ENCODE measurements at regions not wholly inside any gene's neighbourhood (a gene's known extent, or its start where the extent isn't known, plus 50 kb on each side); places are given as distances from the start of the nearest gene placed in this dataset.
A peak's percentile ranks its signal among the peaks of the same experiment; 100 is the strongest.

DNA sequence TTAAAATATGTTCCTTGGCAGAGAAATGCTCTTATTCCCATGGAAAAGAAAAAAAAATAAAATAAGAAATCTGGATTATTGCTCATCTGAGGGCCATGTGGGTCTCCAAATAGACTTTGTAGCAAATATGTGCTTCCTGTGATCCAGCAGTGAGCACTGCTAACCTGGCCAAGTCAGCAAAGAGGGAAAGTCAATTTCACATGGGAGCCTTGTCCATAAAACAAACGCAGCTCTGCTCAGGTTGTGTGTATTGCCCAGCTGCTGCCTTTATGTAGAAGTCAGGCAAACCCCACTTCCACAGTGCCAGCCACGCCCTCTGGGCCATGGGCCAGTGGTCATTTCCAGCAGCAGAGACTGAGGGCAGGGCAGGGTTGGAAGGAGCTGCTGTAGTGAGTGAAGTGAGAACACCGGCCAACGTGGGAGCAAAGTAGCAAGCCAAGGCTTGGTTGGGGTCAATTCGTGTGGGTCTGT lies 174.3 kb downstream of the LYPLAL1 start:
- Histone ChIP-seq H3K27ac (ENCODE audit: low read depth, low read length) (no peak overlapping the region), H3K36me3 (ENCODE audit: control insufficient read depth, insufficient read depth, low read length) (no peaks in the 10 kb centered on the region), H3K4me1 (ENCODE audit: control insufficient read depth, insufficient read depth, low read length) (no peaks in the 10 kb centered on the region), H3K4me3 (ENCODE audit: low read length) (peak overlapping the region; percentile 10), H3K27me3 (ENCODE audit: control insufficient read depth, insufficient read depth, low read length) (no peaks in the 10 kb centered on the region), H3K9ac (ENCODE audit: low read length) (no peak overlapping the region)

DNA sequence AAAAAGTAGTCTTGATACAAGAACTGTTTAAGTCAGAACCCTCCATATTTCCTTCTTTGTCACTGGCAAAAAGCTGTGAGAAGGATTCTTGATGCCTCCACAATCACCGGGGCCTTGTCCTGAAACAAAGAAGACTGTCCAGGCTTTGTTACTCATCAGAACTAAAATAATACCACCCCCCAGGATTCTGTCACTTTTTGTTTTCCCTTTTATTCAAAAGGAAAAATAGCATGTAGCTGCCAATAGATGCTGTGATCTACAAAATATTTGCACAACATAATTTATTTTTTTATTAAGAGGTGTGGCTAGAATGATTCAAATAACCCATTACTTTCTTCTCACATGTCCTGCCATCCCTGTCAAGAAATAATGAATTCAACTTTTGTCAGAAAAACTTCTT lies 173.7 kb downstream of the LYPLAL1 start:
- H3K4me3 ChIP-seq (ENCODE audit: low read length), result no peak overlapping the region
- no peaks in the 10 kb centered on the region for H3K4me1 ChIP-seq (ENCODE audit: control insufficient read depth, insufficient read depth, low read length)
- H3K9ac ChIP-seq (ENCODE audit: low read length), result no peak overlapping the region
- no peaks in the 10 kb centered on the region for H3K36me3 ChIP-seq (ENCODE audit: control insufficient read depth, insufficient read depth, low read length)
- no peak overlapping the region for H3K27ac ChIP-seq (ENCODE audit: low read depth, low read length)
- no peaks in the 10 kb centered on the region for H3K27me3 ChIP-seq (ENCODE audit: control insufficient read depth, insufficient read depth, low read length)

- no peak overlapping the region for H3K27ac ChIP-seq (ENCODE audit: low read depth, low read length)
- H3K27me3 ChIP-seq (ENCODE audit: control insufficient read depth, insufficient read depth, low read length), result no peaks in the 10 kb centered on the region
- H3K4me1 ChIP-seq (ENCODE audit: control insufficient read depth, insufficient read depth, low read length), result no peaks in the 10 kb centered on the region
- H3K9ac ChIP-seq (ENCODE audit: low read length), result no peak overlapping the region
- H3K36me3 ChIP-seq (ENCODE audit: control insufficient read depth, insufficient read depth, low read length), result no peaks in the 10 kb centered on the region
- H3K4me3 ChIP-seq (ENCODE audit: low read length), result no peak overlapping the region
These were observed 172.3 kb downstream of the LYPLAL1 start for GRCh38 chr1:219345953-219346352.

- no peaks in the 10 kb centered on the region for H3K27me3 ChIP-seq (ENCODE audit: control insufficient read depth, insufficient read depth, low read length)
- no peaks in the 10 kb centered on the region for H3K4me1 ChIP-seq (ENCODE audit: control insufficient read depth, insufficient read depth, low read length)
- no peak overlapping the region for H3K9ac ChIP-seq (ENCODE audit: low read length)
- no peak overlapping the region for H3K4me3 ChIP-seq (ENCODE audit: low read length)
- H3K27ac ChIP-seq (ENCODE audit: low read depth, low read length), result no peak overlapping the region
- no peaks in the 10 kb centered on the region for H3K36me3 ChIP-seq (ENCODE audit: control insufficient read depth, insufficient read depth, low read length)
These were observed 169.2 kb downstream of the LYPLAL1 start for GRCh38 chr1:219342836-219343235.

DNA sequence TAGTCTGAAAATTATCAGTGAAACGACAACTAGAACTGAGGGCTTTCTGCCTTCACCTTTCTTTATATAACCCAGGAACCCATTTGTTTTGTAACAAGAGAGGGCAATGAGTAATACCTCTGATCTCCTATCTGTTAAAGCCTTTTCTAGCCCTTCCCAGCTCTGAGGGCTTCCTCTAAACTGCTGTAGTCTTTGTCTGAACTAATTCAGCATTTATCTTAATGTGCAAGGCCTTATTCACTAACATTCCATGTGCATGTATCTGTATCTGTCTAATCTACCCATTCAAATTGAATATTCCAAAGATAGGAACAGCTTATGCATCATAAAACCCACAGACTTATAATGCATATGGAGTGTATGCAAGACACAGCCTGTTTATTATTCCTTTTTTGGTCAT lies 167.1 kb downstream of the LYPLAL1 start:
- no peaks in the 10 kb centered on the region for H3K4me1 ChIP-seq (ENCODE audit: control insufficient read depth, insufficient read depth, low read length)
- H3K27me3 ChIP-seq (ENCODE audit: control insufficient read depth, insufficient read depth, low read length), result no peaks in the 10 kb centered on the region
- H3K36me3 ChIP-seq (ENCODE audit: control insufficient read depth, insufficient read depth, low read length), result no peaks in the 10 kb centered on the region
- H3K4me3 ChIP-seq (ENCODE audit: low read length), result no peak overlapping the region
- no peak overlapping the region for H3K9ac ChIP-seq (ENCODE audit: low read length)
- H3K27ac ChIP-seq (ENCODE audit: low read depth, low read length), result no peak overlapping the region

GRCh38 chr1:219339466-219339865 lies 165.8 kb downstream of the LYPLAL1 start:
- H3K4me1 ChIP-seq (ENCODE audit: control insufficient read depth, insufficient read depth, low read length), result no peaks in the 10 kb centered on the region
- no peaks in the 10 kb centered on the region for H3K36me3 ChIP-seq (ENCODE audit: control insufficient read depth, insufficient read depth, low read length)
- H3K4me3 ChIP-seq (ENCODE audit: low read length), result no peak overlapping the region
- no peaks in the 10 kb centered on the region for H3K27me3 ChIP-seq (ENCODE audit: control insufficient read depth, insufficient read depth, low read length)
- no peak overlapping the region for H3K27ac ChIP-seq (ENCODE audit: low read depth, low read length)
- no peak overlapping the region for H3K9ac ChIP-seq (ENCODE audit: low read length)

- H3K36me3 ChIP-seq (ENCODE audit: control insufficient read depth, insufficient read depth, low read length), result no peaks in the 10 kb centered on the region
- H3K4me3 ChIP-seq (ENCODE audit: low read length), result no peak overlapping the region
- H3K27me3 ChIP-seq (ENCODE audit: control insufficient read depth, insufficient read depth, low read length), result no peaks in the 10 kb centered on the region
- H3K4me1 ChIP-seq (ENCODE audit: control insufficient read depth, insufficient read depth, low read length), result no peaks in the 10 kb centered on the region
- no peak overlapping the region for H3K9ac ChIP-seq (ENCODE audit: low read length)
- no peak overlapping the region for H3K27ac ChIP-seq (ENCODE audit: low read depth, low read length)
These were observed 163.9 kb downstream of the LYPLAL1 start for GRCh38 chr1:219337588-219337987.

GRCh38 chr1:219333626-219334025 lies 159.9 kb downstream of the LYPLAL1 start:
- Histone ChIP-seq H3K9ac (ENCODE audit: low read length) (no peak overlapping the region), H3K4me1 (ENCODE audit: control insufficient read depth, insufficient read depth, low read length) (no peaks in the 10 kb centered on the region), H3K27ac (ENCODE audit: low read depth, low read length) (no peak overlapping the region), H3K4me3 (ENCODE audit: low read length) (no peak overlapping the region), H3K36me3 (ENCODE audit: control insufficient read depth, insufficient read depth, low read length) (no peaks in the 10 kb centered on the region), H3K27me3 (ENCODE audit: control insufficient read depth, insufficient read depth, low read length) (no peaks in the 10 kb centered on the region)

GRCh38 chr1:219331424-219331823 lies 157.7 kb downstream of the LYPLAL1 start:
- H3K9ac ChIP-seq (ENCODE audit: low read length), result no peak overlapping the region
- no peaks in the 10 kb centered on the region for H3K36me3 ChIP-seq (ENCODE audit: control insufficient read depth, insufficient read depth, low read length)
- H3K4me3 ChIP-seq (ENCODE audit: low read length), result no peak overlapping the region
- no peaks in the 10 kb centered on the region for H3K27me3 ChIP-seq (ENCODE audit: control insufficient read depth, insufficient read depth, low read length)
- H3K4me1 ChIP-seq (ENCODE audit: control insufficient read depth, insufficient read depth, low read length), result no peaks in the 10 kb centered on the region
- no peak overlapping the region for H3K27ac ChIP-seq (ENCODE audit: low read depth, low read length)

DNA sequence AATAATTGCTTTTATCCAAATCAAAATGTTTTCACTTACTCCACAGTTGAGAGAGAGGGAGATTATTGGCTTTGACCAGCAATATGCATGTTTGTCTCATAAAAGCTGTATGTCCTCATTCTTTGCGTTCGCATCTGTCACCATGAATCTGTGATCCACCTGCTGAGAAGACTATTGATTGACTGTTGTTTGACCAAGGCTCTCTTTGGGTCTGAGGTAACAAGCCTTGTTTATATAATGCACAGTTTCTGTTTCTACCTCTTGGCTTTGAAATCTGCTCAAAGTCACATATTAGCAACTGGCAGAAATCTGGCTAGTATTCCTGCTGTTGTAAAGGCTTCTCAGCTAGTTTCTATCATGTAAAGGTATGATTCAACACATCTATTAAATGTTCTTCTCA lies 157.0 kb downstream of the LYPLAL1 start:
- Histone ChIP-seq H3K27ac (ENCODE audit: low read depth, low read length) (no peak overlapping the region), H3K36me3 (ENCODE audit: control insufficient read depth, insufficient read depth, low read length) (no peaks in the 10 kb centered on the region), H3K4me1 (ENCODE audit: control insufficient read depth, insufficient read depth, low read length) (no peaks in the 10 kb centered on the region), H3K27me3 (ENCODE audit: control insufficient read depth, insufficient read depth, low read length) (no peaks in the 10 kb centered on the region), H3K4me3 (ENCODE audit: low read length) (no peak overlapping the region), H3K9ac (ENCODE audit: low read length) (no peak overlapping the region)

DNA sequence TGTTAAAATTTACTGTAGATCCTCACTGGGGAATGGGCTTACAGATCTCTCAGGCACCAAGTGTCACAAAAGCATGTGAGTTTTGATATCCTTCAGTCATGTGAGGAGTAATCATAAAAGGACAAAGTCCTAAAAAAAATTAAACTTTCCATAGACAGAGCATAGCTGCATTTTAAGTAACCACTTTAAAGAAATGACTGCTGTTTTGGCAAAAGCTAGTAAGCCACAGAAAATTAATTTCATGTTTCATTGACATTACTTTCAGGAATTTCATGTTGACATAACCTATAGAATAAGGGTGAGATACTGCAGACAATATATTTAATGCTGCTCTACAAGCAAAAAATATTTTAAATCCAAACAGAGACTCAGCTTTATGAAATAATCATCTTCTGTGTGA lies 156.3 kb downstream of the LYPLAL1 start:
- Histone ChIP-seq H3K4me1 (ENCODE audit: control insufficient read depth, insufficient read depth, low read length) (no peaks in the 10 kb centered on the region), H3K27ac (ENCODE audit: low read depth, low read length) (no peak overlapping the region)

DNA sequence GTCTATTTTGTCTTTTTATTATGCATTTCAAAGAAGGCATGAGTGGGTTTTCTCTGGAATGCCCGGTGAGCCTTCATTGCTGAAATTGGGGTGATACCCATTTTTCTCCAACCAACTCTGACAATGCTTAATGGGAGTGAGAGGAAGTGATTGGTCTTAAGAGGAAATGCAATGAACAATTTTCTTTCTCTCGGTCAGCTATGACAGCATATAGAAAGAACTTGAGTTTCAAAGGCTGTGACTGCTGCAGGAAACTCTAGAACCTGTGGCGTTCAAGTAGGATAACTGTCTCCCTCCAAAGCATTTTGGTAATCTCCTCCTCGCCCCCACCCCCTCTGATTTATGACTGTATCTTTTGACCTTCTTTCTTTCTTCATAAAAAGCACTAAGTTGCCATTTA lies 155.9 kb downstream of the LYPLAL1 start:
- H3K4me1 ChIP-seq (ENCODE audit: control insufficient read depth, insufficient read depth, low read length), result no peaks in the 10 kb centered on the region
- no peaks in the 10 kb centered on the region for H3K36me3 ChIP-seq (ENCODE audit: control insufficient read depth, insufficient read depth, low read length)
- no peak overlapping the region for H3K4me3 ChIP-seq (ENCODE audit: low read length)

More for the DNA sequence above, 156.3 kb downstream of the LYPLAL1 start:
- no peaks in the 10 kb centered on the region for H3K36me3 ChIP-seq (ENCODE audit: control insufficient read depth, insufficient read depth, low read length)
- no peaks in the 10 kb centered on the region for H3K27me3 ChIP-seq (ENCODE audit: control insufficient read depth, insufficient read depth, low read length)
- H3K9ac ChIP-seq (ENCODE audit: low read length), result no peak overlapping the region
- H3K4me3 ChIP-seq (ENCODE audit: low read length), result no peak overlapping the region

DNA sequence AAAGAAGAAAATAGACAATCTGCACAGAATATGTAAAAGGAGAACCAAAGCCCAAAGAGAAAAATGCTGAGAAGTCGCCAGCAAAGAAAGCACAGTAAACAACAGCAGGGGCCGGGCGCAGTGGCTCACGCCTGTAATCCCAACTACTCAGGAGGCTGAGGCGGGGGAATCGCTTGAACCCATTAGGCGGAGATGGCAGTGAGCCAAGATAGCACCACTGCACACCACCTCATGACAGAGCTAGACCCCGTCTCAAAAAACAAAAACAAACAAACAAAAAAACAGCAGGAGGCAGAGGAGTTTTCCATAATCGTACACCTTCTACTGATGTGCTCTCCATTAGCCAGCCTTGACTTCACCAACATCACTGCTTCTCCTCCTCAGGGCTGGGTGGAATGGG lies 153.2 kb downstream of the LYPLAL1 start:
- H3K27ac ChIP-seq (ENCODE audit: low read depth, low read length), result no peak overlapping the region
- H3K36me3 ChIP-seq (ENCODE audit: control insufficient read depth, insufficient read depth, low read length), result no peaks in the 10 kb centered on the region
- H3K27me3 ChIP-seq (ENCODE audit: control insufficient read depth, insufficient read depth, low read length), result no peaks in the 10 kb centered on the region
- no peak overlapping the region for H3K4me3 ChIP-seq (ENCODE audit: low read length)
- peaks cover 3% of the 10 kb centered on the region for H3K4me1 ChIP-seq (ENCODE audit: control insufficient read depth, insufficient read depth, low read length)
- H3K9ac ChIP-seq (ENCODE audit: low read length), result no peak overlapping the region

More for the DNA sequence above, 155.9 kb downstream of the LYPLAL1 start:
- Histone ChIP-seq H3K9ac (ENCODE audit: low read length) (no peak overlapping the region), H3K27me3 (ENCODE audit: control insufficient read depth, insufficient read depth, low read length) (no peaks in the 10 kb centered on the region), H3K27ac (ENCODE audit: low read depth, low read length) (no peak overlapping the region)

All from rectal smooth muscle tissue (tissue), 1 donor.